HG03565 (cell line): ENCODE measurements at regions not wholly inside any gene's neighbourhood (a gene's known extent, or its start where the extent isn't known, plus 50 kb on each side); places are given as distances from the start of the nearest gene placed in this dataset.

Experiments used
- ATAC-seq: cut with Tn5 transposase; IDR thresholded peaks from one replicate; pipeline ENCODE4 v1.9.1; 2021; ENCODE audit warnings: mild to moderate bottlenecking, moderate library complexity; ENCODE audit not compliant: unreplicated experiment

DNA sequence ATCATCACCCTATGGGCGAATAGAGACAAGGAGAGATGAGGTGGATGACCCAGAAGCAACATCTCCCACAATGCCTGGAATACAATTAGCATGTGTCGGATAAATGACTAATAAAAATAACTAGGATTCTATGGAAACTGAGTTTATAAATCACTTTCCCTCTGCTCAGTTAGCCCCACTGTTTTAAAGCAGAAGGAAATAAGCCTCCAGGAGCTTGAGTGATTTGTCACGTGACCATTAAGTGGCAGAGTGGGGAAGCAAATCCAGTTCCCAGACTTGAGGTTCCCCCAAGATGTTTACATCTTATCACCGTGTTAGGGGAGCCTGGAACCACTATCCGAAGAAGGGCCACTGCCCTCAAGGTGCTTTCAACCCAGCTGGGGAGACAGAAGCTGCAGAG is 136.5 kb upstream of the CCND2 start:
- ATAC-seq: no peak

DNA sequence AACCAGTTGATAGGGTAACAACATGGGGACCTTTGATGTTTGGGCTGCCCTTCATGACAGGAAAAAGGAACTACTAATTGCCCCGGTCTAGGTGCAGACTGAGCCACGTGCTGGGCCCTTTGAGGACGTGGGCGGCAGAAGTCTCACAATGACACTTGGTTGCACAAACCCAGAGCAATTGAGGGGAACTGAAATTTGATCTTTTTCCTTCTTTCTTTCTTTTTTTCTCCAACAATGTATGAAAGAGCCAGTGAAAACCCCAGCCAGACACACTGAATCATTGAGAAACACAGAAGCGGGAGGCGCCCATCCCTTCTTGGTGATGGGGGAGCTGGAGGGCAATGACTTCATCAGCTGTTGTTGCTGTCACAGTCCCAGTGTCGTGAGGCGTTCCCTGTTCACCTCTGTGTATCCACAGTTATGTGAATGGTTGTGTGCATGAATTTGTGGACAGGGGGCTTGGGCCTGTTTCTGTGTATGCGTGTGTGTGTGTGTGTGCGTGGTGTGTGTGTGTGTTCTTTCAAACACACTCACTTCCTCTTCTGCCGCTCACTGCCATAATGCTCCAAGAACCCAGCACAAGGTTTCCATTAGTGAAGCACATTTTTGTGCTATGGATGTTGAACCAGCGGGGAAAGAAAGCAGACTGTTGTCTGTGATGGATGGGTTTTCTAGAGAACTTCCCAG is 137.5 kb upstream of the CCND2 start:
- peak; percentile 68 for ATAC-seq

DNA sequence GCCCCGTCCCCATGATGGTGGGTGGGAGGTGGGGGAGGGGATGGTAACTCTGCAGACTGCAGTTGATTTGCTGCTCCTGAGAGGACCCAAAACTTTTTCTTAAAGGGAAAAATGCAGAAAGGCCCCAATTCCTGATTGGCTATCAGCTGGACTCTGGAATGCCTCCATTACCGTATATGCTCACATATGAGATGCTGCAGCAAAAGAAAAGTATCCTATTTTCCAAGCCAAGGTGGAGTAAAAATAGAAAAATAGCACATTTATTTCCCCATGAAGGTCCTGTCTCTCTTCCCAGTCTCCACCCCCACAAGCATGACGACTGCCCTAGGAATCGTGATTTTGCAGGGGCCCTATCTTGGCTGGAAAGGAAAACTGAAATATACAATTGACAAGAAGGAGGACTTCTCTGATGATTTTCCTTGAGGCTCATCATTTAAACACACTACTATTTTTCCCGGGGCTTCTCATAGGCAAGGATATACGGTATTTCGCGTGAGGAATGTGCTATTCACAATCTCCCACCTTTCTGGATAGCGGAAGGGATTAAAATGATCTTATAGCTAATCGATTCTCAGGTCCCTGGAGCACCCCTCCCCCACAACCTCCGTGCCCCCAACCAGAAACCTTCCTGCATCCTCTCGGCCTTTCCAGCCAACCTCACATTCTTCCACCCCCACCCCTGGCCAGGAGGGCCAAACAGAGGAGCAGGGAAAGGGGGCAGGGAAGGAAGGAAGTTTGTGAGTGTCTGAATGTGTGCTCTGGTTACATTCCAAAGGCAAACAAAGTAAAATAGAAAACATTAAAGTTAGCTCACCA is 138.9 kb upstream of the CCND2 start:
- ATAC-seq: no peak

DNA sequence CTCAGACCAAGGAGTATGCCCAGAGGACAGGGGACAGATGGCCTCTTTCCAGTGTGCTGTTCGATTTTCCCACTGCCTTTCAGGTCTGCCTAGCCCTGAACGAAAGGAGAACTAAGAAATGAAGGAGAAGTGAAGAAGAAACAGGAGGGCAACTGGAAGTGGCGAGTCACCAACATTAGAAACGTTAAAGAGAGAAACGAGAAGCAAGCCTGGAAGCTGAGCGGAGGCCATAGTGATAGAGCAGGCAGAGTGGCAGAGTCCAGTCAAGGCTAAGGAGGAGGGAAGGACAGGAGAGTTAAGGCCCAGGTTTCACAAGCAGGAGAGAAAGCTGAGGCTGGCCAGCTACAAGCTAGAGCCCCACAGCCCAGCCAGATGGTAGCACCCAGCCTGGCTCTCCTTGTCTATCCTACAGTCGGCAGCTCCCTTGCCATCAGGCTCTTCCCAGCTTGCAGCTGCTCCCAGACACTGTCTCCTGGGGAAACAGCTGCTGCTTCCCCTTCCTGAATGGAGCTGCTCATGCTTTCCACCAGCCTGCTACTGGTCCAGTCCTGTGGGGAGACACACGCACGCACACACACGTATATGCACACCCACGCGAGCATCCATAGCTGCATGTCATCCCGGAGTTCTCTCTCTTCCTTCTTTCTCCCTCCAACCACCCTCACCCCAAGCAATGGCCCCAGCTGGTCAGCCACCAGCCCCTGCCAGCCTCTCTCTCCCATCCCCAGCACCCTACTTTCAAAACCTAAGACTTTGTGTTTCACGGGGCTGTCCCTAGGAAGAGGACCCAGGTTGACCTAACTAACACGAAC is 139.7 kb upstream of the CCND2 start:
- no peak for ATAC-seq

DNA sequence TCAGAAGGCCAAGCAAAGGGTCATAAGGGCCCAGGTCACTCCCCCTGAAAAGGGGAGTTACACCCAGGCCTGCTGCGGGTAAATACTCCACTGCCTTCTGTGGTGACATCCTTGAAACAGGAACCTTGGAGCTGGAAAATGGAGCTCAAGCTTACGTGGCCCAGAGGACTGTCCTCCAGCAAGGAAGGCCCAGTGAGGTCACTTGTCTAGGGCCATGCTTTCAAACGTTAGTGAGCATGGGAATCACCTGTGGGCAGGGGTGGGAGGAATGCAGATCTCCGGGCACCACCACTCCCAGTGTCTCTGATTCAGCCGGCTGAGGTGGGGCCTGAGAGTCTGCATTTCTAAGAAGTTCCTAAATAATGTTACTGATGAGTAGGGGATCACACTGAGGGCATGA is 140.5 kb upstream of the CCND2 start:
- ATAC-seq: no peak

DNA sequence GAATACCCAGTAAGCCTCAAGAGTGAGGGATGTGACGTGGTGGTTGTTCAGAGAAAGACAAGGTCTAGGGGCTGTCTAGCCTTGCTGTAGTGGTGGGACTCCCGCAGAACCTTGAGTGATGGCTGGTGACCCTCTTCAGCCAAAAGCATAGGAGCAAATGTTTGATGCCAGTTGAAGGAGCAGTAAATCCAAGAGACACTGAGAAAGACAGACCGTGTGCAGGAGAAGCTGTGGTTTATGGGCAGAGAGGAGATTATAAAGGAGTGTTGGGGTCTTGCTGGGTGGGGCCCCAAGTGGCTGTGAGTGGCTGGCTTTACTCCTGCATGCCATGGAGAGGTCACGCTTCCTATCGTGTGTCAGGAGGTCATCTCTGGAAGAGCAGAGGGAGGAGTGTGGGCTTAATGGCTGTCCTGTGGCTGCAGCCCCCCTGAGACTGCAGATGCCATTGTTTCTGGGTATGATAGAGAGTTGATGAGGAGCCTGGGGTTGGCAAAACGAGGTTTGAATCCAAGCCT is 152.0 kb upstream of the CCND2 start:
- no peak for ATAC-seq

DNA sequence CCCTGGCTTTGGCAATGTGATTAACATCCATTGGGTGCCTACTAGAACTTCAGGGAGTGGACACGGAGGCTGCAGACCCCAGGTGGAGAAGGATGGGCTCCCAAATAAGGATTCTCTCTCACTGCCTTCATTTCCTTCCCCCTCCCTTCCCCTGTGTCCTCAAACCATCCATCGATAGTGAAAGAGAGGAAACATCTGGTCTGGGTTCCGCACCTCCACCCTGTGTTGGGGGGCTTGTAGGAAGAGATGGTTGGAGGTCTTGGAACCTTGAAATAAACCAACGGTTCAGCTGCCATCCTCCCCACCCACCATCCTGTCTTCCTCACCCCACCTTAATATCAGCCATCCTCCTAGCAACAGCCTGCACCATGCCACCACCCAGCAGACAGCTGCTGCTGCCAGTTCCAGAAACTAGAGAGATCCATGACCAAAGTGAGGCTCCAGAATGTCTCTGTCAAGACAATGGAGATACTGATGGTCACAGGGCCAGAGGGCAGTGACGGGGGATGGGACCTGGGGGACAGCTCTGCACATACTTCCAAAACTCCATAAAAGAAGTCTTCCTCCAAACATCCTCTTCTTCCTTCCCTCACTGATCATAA is 153.1 kb upstream of the CCND2 start:
- no peak for ATAC-seq

DNA sequence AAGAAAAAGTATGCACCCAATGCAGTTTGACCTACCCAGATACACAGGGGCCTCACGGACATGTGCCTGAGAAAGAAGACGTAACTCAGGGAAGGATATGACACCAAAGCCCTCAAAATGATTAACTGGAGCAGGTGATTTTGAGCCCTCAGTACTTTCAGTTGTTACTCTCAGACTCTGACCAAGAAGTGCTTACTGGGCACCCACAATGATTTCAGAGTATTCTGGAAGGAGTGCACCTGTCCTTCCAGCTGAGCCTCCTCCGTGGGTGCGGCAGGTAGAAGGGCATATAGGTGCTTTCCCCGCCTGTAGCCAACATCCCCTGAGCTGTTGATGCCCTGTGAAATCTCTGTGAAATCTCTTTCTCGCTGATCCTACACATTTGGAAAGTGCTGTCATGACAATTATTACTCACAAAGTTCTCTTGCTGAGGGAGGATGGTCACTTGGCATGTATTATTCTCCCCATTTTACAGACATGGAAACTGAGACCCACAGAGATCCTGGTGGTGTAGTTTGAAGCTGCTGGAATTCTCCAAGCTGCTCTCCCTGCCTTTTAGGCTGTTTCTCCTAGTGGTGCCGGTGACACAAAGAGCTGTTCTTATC is 154.3 kb upstream of the CCND2 start:
- peak; percentile 56 for ATAC-seq

DNA sequence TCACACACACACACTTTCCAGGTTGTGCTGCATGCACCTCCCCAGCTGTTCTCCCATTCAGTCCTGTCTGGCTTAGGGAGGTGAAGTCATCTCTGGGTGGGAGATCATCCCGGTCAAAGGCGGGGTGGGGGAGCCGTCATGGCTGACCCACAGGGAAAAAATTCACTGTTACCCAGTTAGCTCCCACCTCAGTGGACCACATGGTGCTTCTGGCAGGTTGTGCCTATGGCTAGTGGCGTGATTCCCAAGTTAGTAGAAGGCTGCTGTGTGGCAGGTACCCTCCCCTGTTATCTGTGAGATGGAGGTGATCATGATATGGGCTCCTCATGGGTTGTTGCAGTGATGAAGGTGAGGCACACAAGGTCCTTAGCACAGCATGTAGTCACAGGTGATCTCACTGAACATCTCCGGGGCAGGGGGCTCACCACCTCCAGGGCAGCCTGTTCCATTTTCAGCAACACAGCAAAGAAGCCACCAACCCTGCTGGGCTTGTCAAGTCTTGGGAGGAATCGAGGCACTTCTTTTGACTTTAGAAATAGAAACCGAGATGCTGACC is 154.9 kb upstream of the CCND2 start:
- ATAC-seq: peak; percentile 3

DNA sequence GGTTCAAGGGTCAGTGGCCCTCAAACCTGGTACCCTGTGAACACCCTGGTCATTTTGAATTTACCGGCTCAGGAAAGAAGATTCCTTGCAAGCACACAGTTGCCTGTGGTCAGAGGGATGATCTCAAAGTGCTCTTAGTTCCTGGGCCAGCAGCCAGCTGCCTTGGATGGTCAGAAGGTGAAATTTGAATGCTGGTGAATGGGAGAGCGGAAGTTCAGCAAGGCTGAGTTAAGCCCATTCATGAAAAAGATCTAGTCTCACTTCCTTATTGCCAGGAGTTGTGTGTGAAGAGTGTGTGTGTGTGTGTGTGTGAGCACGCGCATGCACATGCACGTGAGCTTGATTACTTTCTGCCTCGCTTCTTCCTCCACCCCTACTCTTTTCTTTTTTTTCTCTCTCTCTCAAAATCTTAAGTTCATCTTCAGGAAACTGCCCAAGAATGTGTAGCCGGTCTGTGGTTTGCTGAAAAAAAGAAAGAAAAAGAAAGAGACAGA is 155.5 kb upstream of the CCND2 start:
- peak; percentile 45 for ATAC-seq

DNA sequence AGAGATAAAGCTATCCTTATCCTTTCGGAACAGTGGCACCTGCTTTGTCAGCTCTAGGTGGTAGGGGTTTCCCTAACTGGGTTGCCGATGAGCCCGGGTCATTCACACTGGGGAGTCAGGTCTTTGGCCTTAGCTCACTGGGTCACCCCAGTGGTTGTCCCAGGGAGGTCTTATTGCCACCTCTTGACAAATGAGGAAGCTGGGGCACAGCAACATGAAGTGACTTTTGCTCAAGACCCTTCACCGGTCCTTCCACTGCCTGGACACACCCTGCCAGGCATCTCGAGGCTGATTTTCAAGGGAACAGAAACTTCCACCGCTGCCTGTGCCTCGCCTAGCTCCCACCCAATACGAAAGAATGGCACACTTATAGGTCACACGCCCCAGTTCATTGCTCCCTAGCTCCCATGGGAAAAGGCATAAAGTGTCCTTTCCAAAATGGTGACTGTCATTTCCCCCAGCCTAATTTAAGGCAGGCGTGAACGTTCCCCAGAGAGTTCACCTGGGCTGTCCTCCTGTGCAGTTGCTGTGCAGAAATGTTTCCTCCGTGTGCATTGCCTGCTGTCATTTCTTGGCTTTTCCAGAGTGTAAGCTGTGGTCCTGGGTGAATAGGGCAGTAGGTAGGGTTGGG is 156.1 kb upstream of the CCND2 start:
- ATAC-seq: no peak

DNA sequence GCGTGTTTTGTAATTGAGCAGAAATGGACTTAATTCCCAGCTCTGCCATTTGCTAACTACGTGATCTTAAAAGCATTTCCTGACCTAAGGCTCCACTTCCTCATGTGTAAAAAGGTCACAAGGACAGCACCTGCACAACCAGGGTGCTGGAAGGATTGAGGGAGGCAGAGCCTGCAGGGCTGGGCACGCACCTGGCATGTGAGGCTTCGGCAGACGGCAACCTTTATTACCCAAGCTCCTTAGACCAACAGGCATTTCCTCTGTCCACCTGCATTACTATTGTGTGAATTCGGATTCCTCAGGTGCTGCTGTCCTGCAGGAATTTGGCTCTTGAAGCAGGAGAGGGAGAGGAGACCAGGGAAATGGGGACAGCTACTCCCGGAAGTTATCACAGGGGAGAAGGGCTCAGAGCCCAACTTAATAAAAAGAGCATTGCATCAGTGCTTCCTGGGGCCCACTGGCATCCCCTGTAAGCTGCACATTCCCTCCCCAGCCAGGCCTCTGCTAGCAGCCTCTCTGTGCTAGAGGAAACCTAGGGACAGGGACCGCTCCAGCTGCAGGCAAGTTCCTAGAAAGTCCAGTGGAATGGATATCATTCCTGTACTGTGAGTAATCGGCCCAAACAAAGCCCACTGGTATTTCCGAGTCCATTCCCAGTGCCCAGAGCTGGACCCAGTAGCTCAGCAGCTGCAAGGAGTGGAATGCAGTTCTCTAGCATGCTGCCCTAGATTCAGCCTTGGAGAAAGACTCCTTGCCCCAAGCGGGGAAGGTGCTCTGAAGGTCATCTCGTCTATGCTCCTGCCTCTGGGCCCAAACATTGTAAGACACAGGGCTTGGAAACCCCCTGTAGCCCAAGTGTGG is 157.1 kb upstream of the CCND2 start:
- no peak for ATAC-seq

DNA sequence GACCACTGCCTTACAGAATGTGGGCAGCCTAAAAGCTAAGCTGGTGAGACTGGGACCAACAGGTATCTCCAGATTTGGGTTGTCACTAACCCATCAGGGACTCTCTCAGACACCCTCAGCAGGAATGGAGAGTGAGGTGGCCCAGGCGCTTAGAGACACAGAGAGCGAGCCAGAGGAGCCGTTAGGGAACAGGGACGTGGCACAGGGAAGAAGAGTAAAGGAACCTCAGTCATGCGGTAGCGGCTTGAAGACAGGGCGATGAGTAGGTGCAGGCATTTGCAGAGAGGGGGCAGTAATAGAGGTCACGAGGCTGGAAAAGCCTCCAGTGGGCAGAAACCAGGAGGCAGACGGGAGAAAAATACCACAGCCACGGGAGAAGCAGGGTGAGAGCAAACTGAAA is 158.0 kb upstream of the CCND2 start:
- no peak for ATAC-seq

DNA sequence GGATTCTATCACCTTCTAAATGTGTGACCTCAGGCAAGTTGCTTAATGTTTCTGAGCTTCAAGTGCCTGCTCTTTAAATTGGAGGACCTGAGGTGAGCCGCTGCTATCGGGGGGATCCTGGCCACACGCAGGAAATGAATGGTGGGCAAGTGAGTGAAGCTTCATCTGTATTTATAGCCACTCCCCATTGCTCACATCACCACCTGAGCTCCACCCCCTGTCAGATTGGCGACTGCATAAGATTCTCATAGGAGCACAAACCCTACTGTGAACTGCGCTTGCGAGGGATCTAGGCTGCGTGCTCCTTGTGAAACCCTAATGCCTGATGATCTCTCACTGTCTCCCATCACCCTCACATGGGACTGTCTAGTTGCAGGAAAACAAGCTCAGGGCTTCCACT is 158.6 kb upstream of the CCND2 start:
- ATAC-seq: no peak

DNA sequence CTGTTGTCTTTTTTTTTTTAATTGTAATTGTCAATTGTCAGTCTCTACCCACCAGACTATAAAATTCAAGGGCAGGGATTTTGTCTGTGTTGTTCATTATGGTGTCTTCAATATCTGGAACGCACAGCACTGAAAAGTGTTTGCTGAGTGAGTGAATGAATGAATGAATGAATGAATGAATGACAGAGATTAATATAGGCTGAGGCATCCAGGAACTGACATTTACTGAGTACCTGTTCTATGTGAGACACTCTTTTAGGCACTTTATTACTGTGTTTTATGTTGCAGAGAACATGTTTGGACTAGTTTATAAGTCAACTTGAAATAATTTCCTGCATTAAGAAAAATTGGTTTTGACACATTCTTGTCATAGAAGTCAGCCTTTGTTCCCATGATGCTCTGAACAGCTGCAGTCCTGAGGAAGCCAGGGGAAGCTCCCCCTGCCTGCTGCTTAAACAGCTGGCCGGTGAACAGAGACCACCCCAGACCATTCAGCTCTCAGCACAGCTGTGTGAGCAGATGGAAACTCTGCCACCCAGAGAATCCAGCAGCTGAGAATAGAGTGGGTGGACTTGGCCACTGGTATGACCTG is 160.7 kb upstream of the CCND2 start:
- no peak for ATAC-seq

DNA sequence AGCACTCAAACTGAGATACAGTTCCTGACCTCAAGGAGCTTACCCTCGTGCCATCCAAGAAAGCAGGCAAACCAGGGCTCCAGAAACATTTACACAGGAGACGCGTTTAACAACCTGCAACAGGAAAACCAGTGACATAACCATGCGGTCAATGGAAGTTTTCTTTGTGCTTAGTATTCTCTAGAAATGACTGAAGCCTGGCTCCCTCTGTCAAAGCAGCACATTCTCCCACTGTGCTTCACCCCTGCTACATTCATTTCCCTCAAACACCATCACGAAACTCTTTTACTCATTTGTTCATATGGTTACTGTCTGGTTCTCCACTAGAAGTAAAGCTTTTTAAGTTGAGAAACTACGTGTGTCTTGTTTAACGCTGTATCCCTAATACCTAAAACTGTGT is 161.3 kb upstream of the CCND2 start:
- ATAC-seq: no peak

DNA sequence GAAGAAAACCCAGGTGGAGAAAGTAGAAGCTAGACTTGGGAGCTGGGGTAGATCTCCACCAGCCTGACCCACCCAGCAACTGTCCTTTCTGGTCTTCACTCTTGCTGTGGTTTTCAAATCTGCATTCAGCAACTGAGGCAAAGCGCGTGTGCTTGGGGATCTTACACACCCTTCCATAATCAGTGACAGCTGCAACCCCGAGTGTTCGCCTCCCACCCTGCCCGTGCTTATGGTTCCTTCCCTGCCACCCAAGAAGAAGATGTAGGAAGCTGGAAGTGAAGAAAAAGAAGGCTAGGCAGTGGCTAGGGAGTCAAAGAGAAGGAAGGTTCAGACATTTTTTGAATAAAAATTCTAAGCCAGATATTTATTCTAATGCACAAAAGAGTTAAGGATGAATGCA is 162.6 kb upstream of the CCND2 start:
- ATAC-seq: no peak

DNA sequence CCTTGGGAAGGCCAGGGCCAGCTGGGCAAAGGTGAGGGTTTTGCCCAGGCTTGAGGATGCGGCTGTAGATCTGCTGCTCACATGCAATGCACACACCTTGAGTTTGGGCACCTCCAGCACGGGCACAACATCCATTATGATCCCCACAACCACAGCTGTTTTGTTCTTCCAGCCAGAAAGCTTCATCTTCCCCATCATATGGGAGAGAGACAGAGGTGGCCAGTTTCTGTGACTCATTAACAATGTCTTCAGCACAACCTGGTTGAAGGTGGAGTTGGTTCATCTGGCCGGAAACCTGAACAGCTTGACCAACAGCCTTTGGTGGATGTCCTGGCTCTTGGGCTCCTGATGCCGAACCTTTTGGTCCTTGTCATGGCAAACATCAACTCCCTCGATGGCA is 163.7 kb upstream of the CCND2 start:
- no peak for ATAC-seq
